ENCODE measurements at regions not wholly inside any gene's neighbourhood (a gene's known extent, or its start where the extent isn't known, plus 50 kb on each side); places are given as distances from the start of the nearest gene placed in this dataset.

DNA sequence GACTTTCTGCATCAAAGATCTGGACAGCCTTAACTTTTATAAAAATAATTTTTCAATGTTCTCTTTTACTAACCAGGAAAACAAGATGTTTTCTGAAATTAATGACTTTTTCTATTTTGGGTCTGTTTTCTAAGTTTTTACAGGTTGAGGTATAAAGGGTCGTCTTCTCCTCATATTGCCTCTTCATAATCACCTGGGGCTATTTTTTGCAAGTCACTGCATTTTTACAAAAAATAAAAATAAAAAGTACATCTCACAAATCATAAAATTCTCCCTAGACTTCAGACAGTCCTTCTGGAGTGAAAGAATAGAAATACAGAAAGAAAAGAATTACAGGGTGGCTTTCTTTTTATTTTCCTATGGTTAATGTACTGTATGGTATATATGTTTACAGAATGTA is 168.5 kb downstream of the PALM2AKAP2 start:
- TF ChIP-seq, protein P1, sequence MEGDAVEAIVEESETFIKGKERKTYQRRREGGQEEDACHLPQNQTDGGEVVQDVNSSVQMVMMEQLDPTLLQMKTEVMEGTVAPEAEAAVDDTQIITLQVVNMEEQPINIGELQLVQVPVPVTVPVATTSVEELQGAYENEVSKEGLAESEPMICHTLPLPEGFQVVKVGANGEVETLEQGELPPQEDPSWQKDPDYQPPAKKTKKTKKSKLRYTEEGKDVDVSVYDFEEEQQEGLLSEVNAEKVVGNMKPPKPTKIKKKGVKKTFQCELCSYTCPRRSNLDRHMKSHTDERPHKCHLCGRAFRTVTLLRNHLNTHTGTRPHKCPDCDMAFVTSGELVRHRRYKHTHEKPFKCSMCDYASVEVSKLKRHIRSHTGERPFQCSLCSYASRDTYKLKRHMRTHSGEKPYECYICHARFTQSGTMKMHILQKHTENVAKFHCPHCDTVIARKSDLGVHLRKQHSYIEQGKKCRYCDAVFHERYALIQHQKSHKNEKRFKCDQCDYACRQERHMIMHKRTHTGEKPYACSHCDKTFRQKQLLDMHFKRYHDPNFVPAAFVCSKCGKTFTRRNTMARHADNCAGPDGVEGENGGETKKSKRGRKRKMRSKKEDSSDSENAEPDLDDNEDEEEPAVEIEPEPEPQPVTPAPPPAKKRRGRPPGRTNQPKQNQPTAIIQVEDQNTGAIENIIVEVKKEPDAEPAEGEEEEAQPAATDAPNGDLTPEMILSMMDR (IDR thresholded peaks at IDR 0.05; ENCODE audit: low read depth, low read length, missing control alignments), result no peak
- no peak for DNase-seq (ENCODE audit: extremely low read depth, low read depth)
- H3K4me3 ChIP-seq (replicated peaks; ENCODE audit: low read depth, low read length), result no peak overlapping the region

DNA sequence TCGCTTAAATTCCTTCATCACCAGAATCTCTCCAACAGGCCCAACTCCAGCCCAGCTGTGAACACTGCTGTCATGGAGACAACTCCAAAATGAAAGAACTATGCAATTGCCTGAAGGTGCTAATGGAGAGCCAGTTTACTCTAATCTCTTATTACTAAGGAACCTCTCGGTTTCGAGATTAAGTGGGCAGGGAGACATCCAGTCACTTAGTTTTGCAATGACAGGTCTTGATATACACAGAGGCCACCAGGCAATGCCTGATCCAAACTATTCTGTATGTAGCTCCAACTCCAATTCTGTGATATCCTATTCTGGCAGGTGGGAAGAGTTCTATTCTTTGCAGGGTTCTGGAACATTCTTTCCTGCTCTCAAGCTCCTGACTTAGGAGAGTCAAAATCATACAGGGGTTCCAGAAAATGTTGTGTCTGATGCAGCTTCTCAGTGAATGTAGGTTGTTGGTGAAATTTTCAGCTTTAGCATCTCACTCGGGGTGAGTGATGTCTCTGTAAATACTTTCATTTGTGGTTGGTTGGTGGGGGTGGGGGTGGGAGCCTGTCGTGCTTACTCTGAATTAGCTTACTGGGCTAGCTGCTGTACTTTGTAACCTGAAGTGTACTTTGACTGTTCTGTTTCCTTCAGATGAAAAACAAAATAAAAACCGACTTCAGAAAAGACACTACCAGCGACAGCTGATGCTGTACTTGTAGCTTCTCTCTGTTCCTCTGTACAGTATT is 170.9 kb downstream of the PALM2AKAP2 start:
- TF ChIP-seq, protein P1 (IDR thresholded peaks at IDR 0.05; ENCODE audit: low read depth, low read length, missing control alignments), result no peak
- no peak for DNase-seq (ENCODE audit: extremely low read depth, low read depth)
- no peak overlapping the region for H3K4me3 ChIP-seq (replicated peaks; ENCODE audit: low read depth, low read length)

GRCh38 chr9:109953300-109953699 is 173.3 kb downstream of the PALM2AKAP2 start:
- no peak for DNase-seq (ENCODE audit: extremely low read depth, low read depth)
- no peak overlapping the region for H3K4me3 ChIP-seq (replicated peaks; ENCODE audit: low read depth, low read length)
- TF ChIP-seq, protein P1 (IDR thresholded peaks at IDR 0.05; ENCODE audit: low read depth, low read length, missing control alignments), result no peak

- TF ChIP-seq, protein P1 (IDR thresholded peaks at IDR 0.05; ENCODE audit: low read depth, low read length, missing control alignments), result peak; percentile 37
- H3K4me3 ChIP-seq (replicated peaks; ENCODE audit: low read depth, low read length), result no peak overlapping the region
- DNase-seq (ENCODE audit: extremely low read depth, low read depth), result no peak
Measured at GRCh38 chr9:109953813-109954497, 174.0 kb downstream of the PALM2AKAP2 start.

- peak; percentile 59 for DNase-seq (ENCODE audit: extremely low read depth, low read depth)
- H3K4me3 ChIP-seq (replicated peaks; ENCODE audit: low read depth, low read length), result no peak overlapping the region
- TF ChIP-seq, protein P1 (IDR thresholded peaks at IDR 0.05; ENCODE audit: low read depth, low read length, missing control alignments), result no peak
Measured at GRCh38 chr9:109956717-109957440, 176.9 kb downstream of the PALM2AKAP2 start.

DNA sequence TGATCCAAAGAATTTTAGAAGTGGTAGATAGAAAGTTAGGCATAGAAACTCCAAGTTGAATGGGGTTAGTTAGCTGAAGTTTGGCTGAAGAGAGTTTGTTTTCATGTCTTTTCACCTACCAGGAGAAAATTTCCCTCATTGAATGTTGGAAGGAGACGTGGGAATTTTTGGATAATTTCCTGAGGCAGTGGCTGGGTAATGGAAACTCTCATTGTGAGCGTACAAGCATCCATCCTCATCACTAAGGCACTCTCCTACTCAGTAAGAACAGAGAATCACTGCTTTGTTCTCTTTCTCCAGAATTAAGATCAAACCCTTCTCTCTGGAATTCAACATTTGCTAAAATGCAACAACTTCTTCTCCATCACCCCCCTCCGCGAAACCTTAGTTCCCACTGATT is 179.7 kb downstream of the PALM2AKAP2 start:
- TF ChIP-seq, protein P1 (IDR thresholded peaks at IDR 0.05; ENCODE audit: low read depth, low read length, missing control alignments), result no peak
- no peak overlapping the region for H3K4me3 ChIP-seq (replicated peaks; ENCODE audit: low read depth, low read length)
- no peak for DNase-seq (ENCODE audit: extremely low read depth, low read depth)

All from HFF-Myc (cell line).